Chondrocyte (in vitro differentiated cells): ENCODE measurements at regions not wholly inside any gene's neighbourhood (a gene's known extent, or its start where the extent isn't known, plus 50 kb on each side); places are given as distances from the start of the nearest gene placed in this dataset.
"Not testable (repeated sequence)": the region's sequence is repeated elsewhere in the genome, so short reads cannot be mapped to it uniquely, and the experiment has no call there.

Experiments used
- DNase-seq: peaks from one replicate; pipeline ENCODE4 v3.0.0; 2021; ENCODE audit warnings: mixed read lengths, low spot score
- H3K27ac Mint-ChIP-seq: one replicate; pipeline ENCODE4 v1.8.0; 2021; ENCODE audit warnings: mild to moderate bottlenecking, moderate library complexity, mixed read lengths; ENCODE audit not compliant: unreplicated experiment
- H3K27me3 Mint-ChIP-seq: 2 replicates; pipeline ENCODE4 v1.8.0; 2021; ENCODE audit warnings: low read depth, mixed read lengths
- H3K36me3 Mint-ChIP-seq: 2 replicates; pipeline ENCODE4 v1.8.0; 2021; ENCODE audit warnings: low read depth, mixed read lengths
- H3K4me1 Mint-ChIP-seq: 2 replicates; pipeline ENCODE4 v1.8.0; 2021; ENCODE audit warnings: low read depth, mild to moderate bottlenecking, mixed read lengths
- H3K4me3 Mint-ChIP-seq: one replicate; pipeline ENCODE4 v1.8.0; 2021; ENCODE audit warnings: mild to moderate bottlenecking, moderate library complexity, mixed read lengths; ENCODE audit not compliant: unreplicated experiment
- H3K9me3 Mint-ChIP-seq: 2 replicates; pipeline ENCODE4 v1.8.0; 2021; ENCODE audit warnings: low read depth, mixed read lengths
- TF ChIP-seq, protein P1 (sequence below): fragments of 200-600 bp; sonication (generic); IDR thresholded peaks from 2 replicates; pipeline ENCODE4 v1.5.0; 2021; ENCODE audit warnings: antibody characterized with exemption, mild to moderate bottlenecking, moderate library complexity

DNA sequence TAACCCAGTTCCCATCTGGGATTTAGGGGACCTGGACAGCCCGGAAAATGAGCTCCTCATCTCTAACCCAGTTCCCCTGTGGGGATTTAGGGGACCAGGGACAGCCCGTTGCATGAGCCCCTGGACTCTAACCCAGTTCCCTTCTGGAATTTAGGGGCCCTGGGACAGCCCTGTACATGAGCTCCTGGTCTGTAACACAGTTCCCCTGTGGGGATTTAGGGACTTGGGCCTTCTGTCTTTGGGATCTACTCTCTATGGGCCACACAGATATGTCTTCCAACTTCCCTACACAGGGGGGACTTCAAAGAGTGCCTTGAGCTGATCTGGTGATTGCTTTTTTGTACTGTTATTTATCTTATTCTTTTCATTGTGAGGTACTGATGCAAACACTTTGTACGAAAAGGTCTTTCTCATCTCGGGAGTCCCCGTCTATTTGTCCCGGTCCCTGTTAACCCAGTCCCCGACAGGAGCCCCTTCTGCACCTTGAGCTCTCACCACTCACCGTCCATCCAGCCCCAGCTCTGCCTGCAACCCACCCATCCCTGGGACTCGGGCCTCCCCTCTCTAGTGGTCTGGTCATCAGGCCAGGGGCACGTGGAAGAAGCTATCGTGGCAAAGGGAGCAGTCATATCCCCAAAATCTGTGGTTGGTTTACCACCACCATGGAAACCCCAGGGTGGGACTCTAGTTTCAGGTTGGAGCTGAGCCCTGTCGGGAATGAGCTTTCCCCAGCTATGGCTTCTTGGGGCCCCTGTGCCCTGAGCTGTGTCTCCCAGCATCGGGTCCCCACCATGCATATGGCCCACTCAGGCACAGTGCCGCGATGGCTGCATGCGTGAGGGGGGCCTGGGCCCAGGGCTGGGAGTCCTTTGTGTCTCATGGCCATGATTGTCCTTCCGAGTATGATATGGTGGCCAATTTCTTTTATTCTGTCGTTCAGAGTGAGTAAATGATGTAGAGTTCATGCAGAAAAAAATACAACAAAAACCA lies 270.4 kb upstream of the PLCXD1 start:
- H3K27me3 Mint-ChIP-seq, H3K36me3 Mint-ChIP-seq, H3K27ac Mint-ChIP-seq, H3K4me1 Mint-ChIP-seq, DNase-seq, H3K4me3 Mint-ChIP-seq, H3K9me3 Mint-ChIP-seq: not testable (repeated sequence)

- H3K27ac Mint-ChIP-seq: peak overlapping the region; percentile 75
- peak overlapping the region; percentile 68 for H3K4me3 Mint-ChIP-seq
- not testable (repeated sequence) for DNase-seq, H3K4me1 Mint-ChIP-seq, H3K36me3 Mint-ChIP-seq, H3K9me3 Mint-ChIP-seq, H3K27me3 Mint-ChIP-seq
Measured at GRCh38 chrX:13821-14443, 267.2 kb upstream of the PLCXD1 start.

DNA sequence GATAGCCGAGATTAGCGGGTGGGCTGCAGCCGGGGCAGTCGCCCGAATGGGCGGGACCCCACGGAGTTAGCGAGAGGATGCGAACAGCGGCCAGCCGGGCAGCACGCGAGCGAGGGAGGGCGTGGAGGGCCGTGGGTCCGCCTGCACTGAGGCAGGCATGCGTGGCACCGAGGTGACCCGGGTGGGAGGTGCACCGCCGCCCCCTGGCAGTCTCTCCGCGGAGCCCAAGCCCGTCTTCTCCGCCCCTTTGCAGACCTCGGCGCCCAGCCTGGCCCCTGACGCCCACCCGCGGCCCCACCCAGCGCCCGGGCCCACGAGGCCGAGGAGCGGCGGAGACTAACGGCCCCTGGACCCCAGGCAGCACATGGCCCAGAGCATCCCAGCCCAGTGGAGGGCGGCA lies 266.7 kb upstream of the PLCXD1 start:
- H3K27ac Mint-ChIP-seq, H3K4me1 Mint-ChIP-seq, H3K4me3 Mint-ChIP-seq, DNase-seq, H3K9me3 Mint-ChIP-seq, H3K36me3 Mint-ChIP-seq, H3K27me3 Mint-ChIP-seq: not testable (repeated sequence)

- H3K4me3 Mint-ChIP-seq, DNase-seq, H3K27me3 Mint-ChIP-seq, H3K27ac Mint-ChIP-seq, H3K4me1 Mint-ChIP-seq, H3K36me3 Mint-ChIP-seq, H3K9me3 Mint-ChIP-seq: not testable (repeated sequence)
Measured at GRCh38 chrX:18768-19454, 262.3 kb upstream of the PLCXD1 start.

- not testable (repeated sequence) for H3K27ac Mint-ChIP-seq, H3K27me3 Mint-ChIP-seq, DNase-seq, H3K36me3 Mint-ChIP-seq, H3K4me1 Mint-ChIP-seq, H3K4me3 Mint-ChIP-seq, H3K9me3 Mint-ChIP-seq
Measured at GRCh38 chrX:19455-19827, 261.7 kb upstream of the PLCXD1 start.

DNA sequence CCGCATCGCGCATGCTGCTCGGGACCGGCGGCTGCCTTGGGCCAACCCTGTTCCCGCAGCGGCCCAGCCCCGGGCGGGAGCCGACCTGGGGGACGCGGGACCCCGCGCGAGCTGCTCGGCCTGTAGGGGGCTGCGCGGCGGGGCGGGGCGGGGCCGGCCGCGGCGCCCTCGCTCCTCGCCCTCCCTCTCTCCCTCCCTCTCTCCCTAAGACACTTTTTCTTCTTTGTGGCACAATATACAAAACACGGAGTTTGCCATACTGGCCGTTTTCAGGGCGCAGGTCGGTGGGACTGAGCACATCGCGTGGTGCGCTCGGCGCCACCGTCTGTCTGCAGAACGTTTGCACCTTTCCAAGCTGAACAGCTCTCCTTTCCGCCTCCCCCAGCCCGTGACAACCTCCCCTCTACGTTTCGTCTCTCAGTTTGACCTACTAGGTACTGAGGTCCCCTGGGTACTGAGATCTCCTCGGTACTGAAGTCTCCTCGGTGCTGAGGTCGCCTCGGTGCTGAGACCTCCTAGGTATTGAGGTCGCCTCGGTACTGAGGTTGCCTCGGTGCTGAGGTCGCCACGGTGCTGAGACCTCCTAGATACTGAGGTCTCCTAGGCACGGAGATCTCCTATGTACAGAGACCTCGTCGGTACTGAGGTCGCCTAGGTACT lies 261.1 kb upstream of the PLCXD1 start:
- Mint-ChIP-seq H3K4me3 (peak overlapping the region; percentile 81), H3K36me3 (no peaks in the 10 kb centered on the region)
- DNase-seq: no peak

DNA sequence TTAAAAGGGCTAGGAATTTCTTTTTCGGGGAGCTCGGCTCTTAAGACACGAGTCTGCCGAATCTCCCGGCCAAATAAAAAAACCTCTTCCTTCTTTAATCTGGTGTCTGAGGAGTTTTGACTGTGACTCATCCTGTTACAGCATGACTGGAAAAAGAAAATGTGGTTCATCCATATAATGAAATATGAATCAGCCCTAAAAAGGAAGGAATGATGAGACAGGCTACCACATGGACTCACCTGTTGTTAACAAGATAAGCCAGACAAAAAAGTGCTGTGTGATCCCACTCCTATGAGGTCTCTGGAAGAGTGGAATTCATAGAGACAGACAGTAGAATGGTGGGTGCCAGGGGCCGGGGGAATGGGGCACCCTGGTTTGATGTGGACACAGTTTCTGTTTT lies 257.0 kb upstream of the PLCXD1 start:
- H3K9me3 Mint-ChIP-seq, DNase-seq, H3K27ac Mint-ChIP-seq, H3K27me3 Mint-ChIP-seq, H3K4me3 Mint-ChIP-seq, H3K4me1 Mint-ChIP-seq, H3K36me3 Mint-ChIP-seq: not testable (repeated sequence)

More for the DNA sequence above, 261.1 kb upstream of the PLCXD1 start:
- TF ChIP-seq, protein P1, sequence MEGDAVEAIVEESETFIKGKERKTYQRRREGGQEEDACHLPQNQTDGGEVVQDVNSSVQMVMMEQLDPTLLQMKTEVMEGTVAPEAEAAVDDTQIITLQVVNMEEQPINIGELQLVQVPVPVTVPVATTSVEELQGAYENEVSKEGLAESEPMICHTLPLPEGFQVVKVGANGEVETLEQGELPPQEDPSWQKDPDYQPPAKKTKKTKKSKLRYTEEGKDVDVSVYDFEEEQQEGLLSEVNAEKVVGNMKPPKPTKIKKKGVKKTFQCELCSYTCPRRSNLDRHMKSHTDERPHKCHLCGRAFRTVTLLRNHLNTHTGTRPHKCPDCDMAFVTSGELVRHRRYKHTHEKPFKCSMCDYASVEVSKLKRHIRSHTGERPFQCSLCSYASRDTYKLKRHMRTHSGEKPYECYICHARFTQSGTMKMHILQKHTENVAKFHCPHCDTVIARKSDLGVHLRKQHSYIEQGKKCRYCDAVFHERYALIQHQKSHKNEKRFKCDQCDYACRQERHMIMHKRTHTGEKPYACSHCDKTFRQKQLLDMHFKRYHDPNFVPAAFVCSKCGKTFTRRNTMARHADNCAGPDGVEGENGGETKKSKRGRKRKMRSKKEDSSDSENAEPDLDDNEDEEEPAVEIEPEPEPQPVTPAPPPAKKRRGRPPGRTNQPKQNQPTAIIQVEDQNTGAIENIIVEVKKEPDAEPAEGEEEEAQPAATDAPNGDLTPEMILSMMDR: peak; percentile 28
- Mint-ChIP-seq H3K27me3 (no peaks in the 10 kb centered on the region), H3K4me1 (peaks cover 4% of the 10 kb centered on the region), H3K9me3 (no peaks in the 10 kb centered on the region), H3K27ac (peak overlapping the region; percentile 88)
